ENCODE measurements at regions not wholly inside any gene's neighbourhood (a gene's known extent, or its start where the extent isn't known, plus 50 kb on each side); places are given as distances from the start of the nearest gene placed in this dataset.

GRCh38 chr1:70641868-70642267, 230.8 kb downstream of the CTH start:
- Histone ChIP-seq H3K9me3 (ENCODE audit: insufficient read depth, low read depth) (no peaks in the 10 kb centered on the region), H3K9me2 (ENCODE audit: insufficient read depth) (no peaks in the 10 kb centered on the region; the same call in 1 of the 2 replicates), H3K4me2 (no peak overlapping the region), H3K4me1 (replicated peaks; ENCODE audit: insufficient read depth) (no peaks in the 10 kb centered on the region), H3K36me3 (ENCODE audit: low read depth) (no peaks in the 10 kb centered on the region), H3K27me3 (ENCODE audit: insufficient read depth, low read depth) (no peaks in the 10 kb centered on the region), H2AFZ (no peak overlapping the region), H4K20me1 (ENCODE audit: insufficient read depth) (no peaks in the 10 kb centered on the region), H3K79me2 (ENCODE audit: low read depth) (no peaks in the 10 kb centered on the region), H3K4me3 (no peak overlapping the region), H3K27ac (no peak overlapping the region), H3F3A (ENCODE audit: insufficient read depth, low read depth) (no peaks in the 10 kb centered on the region)
- POLR2A ChIA-PET (ENCODE audit: unreplicated experiment) = no interaction called here
- no peak for DNase-seq
- intact Hi-C loops (cut with micrococcal nuclease; ENCODE audit: unreplicated experiment) = no loop called here
- TF ChIP-seq, protein P1, sequence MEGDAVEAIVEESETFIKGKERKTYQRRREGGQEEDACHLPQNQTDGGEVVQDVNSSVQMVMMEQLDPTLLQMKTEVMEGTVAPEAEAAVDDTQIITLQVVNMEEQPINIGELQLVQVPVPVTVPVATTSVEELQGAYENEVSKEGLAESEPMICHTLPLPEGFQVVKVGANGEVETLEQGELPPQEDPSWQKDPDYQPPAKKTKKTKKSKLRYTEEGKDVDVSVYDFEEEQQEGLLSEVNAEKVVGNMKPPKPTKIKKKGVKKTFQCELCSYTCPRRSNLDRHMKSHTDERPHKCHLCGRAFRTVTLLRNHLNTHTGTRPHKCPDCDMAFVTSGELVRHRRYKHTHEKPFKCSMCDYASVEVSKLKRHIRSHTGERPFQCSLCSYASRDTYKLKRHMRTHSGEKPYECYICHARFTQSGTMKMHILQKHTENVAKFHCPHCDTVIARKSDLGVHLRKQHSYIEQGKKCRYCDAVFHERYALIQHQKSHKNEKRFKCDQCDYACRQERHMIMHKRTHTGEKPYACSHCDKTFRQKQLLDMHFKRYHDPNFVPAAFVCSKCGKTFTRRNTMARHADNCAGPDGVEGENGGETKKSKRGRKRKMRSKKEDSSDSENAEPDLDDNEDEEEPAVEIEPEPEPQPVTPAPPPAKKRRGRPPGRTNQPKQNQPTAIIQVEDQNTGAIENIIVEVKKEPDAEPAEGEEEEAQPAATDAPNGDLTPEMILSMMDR (conservative IDR thresholded peaks at IDR 0.05) = no peak
- TF ChIP-seq EZH2 (IDR thresholded peaks at IDR 0.05; ENCODE audit: low read depth) = no peak
- CTCF ChIA-PET = no interaction called here
- no TSS peak for BruUV-seq (replicated peaks)

GRCh38 chr1:70656361-70656760, 245.3 kb downstream of the CTH start:
- H3K9me3 ChIP-seq (ENCODE audit: insufficient read depth, low read depth) = no peaks in the 10 kb centered on the region; the same call in 1 of the 2 replicates
- ChIA-PET CTCF (no interaction called here), POLR2A (ENCODE audit: unreplicated experiment) (no interaction called here)
- no peak overlapping the region for H2AFZ ChIP-seq
- H3F3A ChIP-seq (ENCODE audit: insufficient read depth, low read depth) = no peaks in the 10 kb centered on the region
- H3K4me2 ChIP-seq = no peak overlapping the region
- H3K79me2 ChIP-seq (ENCODE audit: low read depth) = no peaks in the 10 kb centered on the region
- intact Hi-C loops (cut with micrococcal nuclease; ENCODE audit: unreplicated experiment) = no loop called here
- H4K20me1 ChIP-seq (ENCODE audit: insufficient read depth) = no peaks in the 10 kb centered on the region
- no peaks in the 10 kb centered on the region for H3K4me1 ChIP-seq (replicated peaks; ENCODE audit: insufficient read depth)
- BruUV-seq (replicated peaks) = no TSS peak
- H3K27me3 ChIP-seq (ENCODE audit: insufficient read depth, low read depth) = no peaks in the 10 kb centered on the region
- TF ChIP-seq, protein P1 (conservative IDR thresholded peaks at IDR 0.05) = no peak
- TF ChIP-seq EZH2 (IDR thresholded peaks at IDR 0.05; ENCODE audit: low read depth) = no peak
- DNase-seq = no peak
- no peaks in the 10 kb centered on the region for H3K36me3 ChIP-seq (ENCODE audit: low read depth)
- H3K4me3 ChIP-seq = no peak overlapping the region
- H3K27ac ChIP-seq = no peak overlapping the region
- H3K9me2 ChIP-seq (ENCODE audit: insufficient read depth) = no peaks in the 10 kb centered on the region

GRCh38 chr1:70659891-70660290, 248.8 kb downstream of the CTH start:
- intact Hi-C loops (cut with micrococcal nuclease; ENCODE audit: unreplicated experiment) = no loop called here
- H3K79me2 ChIP-seq (ENCODE audit: low read depth) = no peaks in the 10 kb centered on the region
- H3K4me2 ChIP-seq = no peak overlapping the region
- H3K27me3 ChIP-seq (ENCODE audit: insufficient read depth, low read depth) = no peaks in the 10 kb centered on the region
- H3K9me3 ChIP-seq (ENCODE audit: insufficient read depth, low read depth) = no peaks in the 10 kb centered on the region; the same call in 1 of the 2 replicates
- H3K4me3 ChIP-seq = no peak overlapping the region
- ChIA-PET CTCF (no interaction called here), POLR2A (ENCODE audit: unreplicated experiment) (no interaction called here)
- TF ChIP-seq EZH2 (IDR thresholded peaks at IDR 0.05; ENCODE audit: low read depth) = no peak
- TF ChIP-seq, protein P1 (conservative IDR thresholded peaks at IDR 0.05) = no peak
- H3F3A ChIP-seq (ENCODE audit: insufficient read depth, low read depth) = no peaks in the 10 kb centered on the region
- no peak for DNase-seq
- H2AFZ ChIP-seq = no peak overlapping the region
- H3K36me3 ChIP-seq (ENCODE audit: low read depth) = no peaks in the 10 kb centered on the region
- H4K20me1 ChIP-seq (ENCODE audit: insufficient read depth) = no peaks in the 10 kb centered on the region
- H3K4me1 ChIP-seq (replicated peaks; ENCODE audit: insufficient read depth) = no peaks in the 10 kb centered on the region
- no peaks in the 10 kb centered on the region for H3K9me2 ChIP-seq (ENCODE audit: insufficient read depth)
- BruUV-seq (replicated peaks) = no TSS peak
- no peak overlapping the region for H3K27ac ChIP-seq

Measured in PC-9 (cell line).